Endothelial cell of umbilical vein (primary cell): ENCODE measurements at regions not wholly inside any gene's neighbourhood (a gene's known extent, or its start where the extent isn't known, plus 50 kb on each side); places are given as distances from the start of the nearest gene placed in this dataset.

Experiments used
- BruUV-seq: library from RNA; stranded (reverse); fragments of 400-500 nt; replicated peaks from 2 replicates; lab custom pipeline; 2021; lab: Mats Ljungman, UMichigan
- CTCF ChIA-PET: fragments of 300-600, 350-600 bp; sonication (Branson Sonifier 250); formaldehyde crosslinking; loops from one replicate; lab custom pipeline; 2021; ENCODE audit warnings: antibody characterized with exemption, inconsistent platforms; lab: Charles Lee
- POLR2A ChIA-PET: fragments of 300-600, 350-600 bp; sonication (Branson Sonifier 250); formaldehyde crosslinking; loops from one replicate; lab custom pipeline; 2021; ENCODE audit warnings: antibody characterized with exemption, inconsistent platforms; lab: Charles Lee
- DNase-seq: peaks from one replicate; pipeline ENCODE4 v3.0.0-alpha.2; 2011; ENCODE audit warnings: low read depth, low spot score
- FAIRE-seq: peaks from 2 replicates; lab custom pipeline; 2011; peaks lifted over from hg19 to GRCh38; lab: Jason Lieb, UNC
- H2AFZ ChIP-seq: 2 replicates; pipeline ENCODE4 v1.6.0; 2012; ENCODE audit warnings: low read depth, low read length, control low read depth, inconsistent platforms
- H3K27ac ChIP-seq: 2 replicates; pipeline ENCODE4 v1.5.1; 2011; ENCODE audit warnings: low read depth, mild to moderate bottlenecking, control low read depth, low read length, moderate library complexity; ENCODE audit not compliant: insufficient read depth
- H3K27me3 ChIP-seq, 2 experiments: 2 replicates each; pipeline versions ENCODE4 v1.6.0 to v1.6.1; 2011; ENCODE audit warnings: low read length in 2 of 2, mixed read lengths in 1 of 2; ENCODE audit not compliant: control insufficient read depth in 2 of 2, insufficient read depth in 2 of 2
- H3K36me3 ChIP-seq, 2 experiments: 2 replicates in 1 of 2; 3 replicates in 1 of 2; pipeline ENCODE4 v1.5.1; 2011; ENCODE audit warnings: low read length in 2 of 2, mild to moderate bottlenecking in 1 of 2, moderate library complexity in 1 of 2; ENCODE audit not compliant: control insufficient read depth in 2 of 2, insufficient read depth in 2 of 2; ENCODE audit errors: extremely low read depth in 1 of 2
- H3K4me1 ChIP-seq: 3 replicates; pipeline ENCODE4 v1.5.1; 2011; ENCODE audit warnings: mild to moderate bottlenecking, low read length; ENCODE audit not compliant: control insufficient read depth, insufficient read depth; ENCODE audit errors: extremely low read depth
- H3K4me2 ChIP-seq: 2 replicates; pipeline ENCODE4 v1.6.1; 2011; ENCODE audit warnings: low read length, control low read depth, mixed read lengths; ENCODE audit not compliant: insufficient read depth
- H3K4me3 ChIP-seq, 3 experiments: fragments of 200-600 bp in 1 of 3; sonication (generic), shearing (Covaris generic) in 1 of 3; replicated peaks in 1 of 3; 2 replicates each; pipeline ENCODE4 v1.5.1; 2011 to 2016; ENCODE audit warnings: control low read depth in 3 of 3, low read length in 3 of 3, mild to moderate bottlenecking in 2 of 3, inconsistent platforms in 1 of 3, low read depth in 1 of 3, moderate library complexity in 1 of 3; ENCODE audit not compliant: insufficient read depth in 1 of 3
- H3K79me2 ChIP-seq: 2 replicates; pipeline ENCODE4 v1.6.0; 2012; ENCODE audit warnings: low read length, inconsistent platforms; ENCODE audit not compliant: control insufficient read depth, insufficient read depth
- H3K9ac ChIP-seq: replicated peaks from 2 replicates; pipeline ENCODE3; 2011; ENCODE audit warnings: low read length, control low read depth; ENCODE audit not compliant: insufficient read depth; ENCODE audit errors: extremely low read depth
- H3K9me1 ChIP-seq: replicated peaks from 3 replicates; pipeline ENCODE4 v1.6.0; 2011; ENCODE audit warnings: mild to moderate bottlenecking, low read length; ENCODE audit not compliant: control insufficient read depth, insufficient read depth; ENCODE audit errors: extremely low read depth
- H3K9me3 ChIP-seq: replicated peaks from 2 replicates; pipeline ENCODE4 v1.5.1; 2012; ENCODE audit warnings: low read length, inconsistent platforms; ENCODE audit not compliant: control insufficient read depth, insufficient read depth
- H4K20me1 ChIP-seq: replicated peaks from 2 replicates; pipeline ENCODE3; 2011; ENCODE audit warnings: mild to moderate bottlenecking, low read length; ENCODE audit not compliant: control insufficient read depth, insufficient read depth; ENCODE audit errors: extremely low read depth
- EZH2 ChIP-seq: IDR thresholded peaks from 2 replicates; pipeline ENCODE4 v1.6.1; 2012; ENCODE audit warnings: borderline replicate concordance, low read depth, mild to moderate bottlenecking, moderate library complexity, low read length, inconsistent platforms; ENCODE audit not compliant: severe bottlenecking
- FOS ChIP-seq: IDR thresholded peaks from 2 replicates; pipeline ENCODE4 v1.6.1; 2011; ENCODE audit warnings: mild to moderate bottlenecking, low read length, moderate library complexity, borderline replicate concordance; ENCODE audit not compliant: insufficient read depth
- GATA2 ChIP-seq: IDR thresholded peaks from 2 replicates; pipeline ENCODE4 v1.7.0; 2011; ENCODE audit warnings: low read depth, mild to moderate bottlenecking, moderate library complexity, mixed read lengths, low read length; ENCODE audit not compliant: insufficient read length, insufficient read depth
- JUN ChIP-seq: IDR thresholded peaks from 2 replicates; pipeline ENCODE4 v1.6.1; 2011; ENCODE audit warnings: borderline replicate concordance, low read depth; ENCODE audit not compliant: insufficient read length, insufficient read depth
- MYC ChIP-seq: IDR thresholded peaks from one replicate; pipeline ENCODE4 v1.6.1; 2011; ENCODE audit warnings: mild to moderate bottlenecking, low read depth, low read length
- POLR2A ChIP-seq: IDR thresholded peaks from 2 replicates; pipeline ENCODE4 v1.6.1; 2012; ENCODE audit warnings: low read depth, mild to moderate bottlenecking, control low read depth, low read length
- POLR2AphosphoS5 ChIP-seq: IDR thresholded peaks from 2 replicates; pipeline ENCODE4 v1.6.1; 2012; ENCODE audit warnings: low read depth, mild to moderate bottlenecking, control low read depth, low read length, moderate library complexity; ENCODE audit not compliant: insufficient read depth
- dilution Hi-C: fragments of 300-500 bp; cut with MboI; formaldehyde crosslinking; loops from one replicate; pipeline ENCODE4 v1.15.0; 2019; ENCODE audit warnings: low sequenced_read_pairs; ENCODE audit not compliant: extremely low pct_ligation_motif_present
- intact Hi-C: fragments of 100-400 bp; cut with micrococcal nuclease; formaldehyde crosslinking; loops from one replicate; pipeline ENCODE4 v1.10.0; 2022
- TF ChIP-seq, protein P1 (sequence below), 2 donors: IDR thresholded peaks; 1 replicate in 1 of 2; 2 replicates in 1 of 2; pipeline ENCODE4 v1.5.1; 2011; ENCODE audit warnings: low read length in 2 of 2, mild to moderate bottlenecking in 2 of 2, moderate library complexity in 2 of 2, control low read depth in 1 of 2, inconsistent platforms in 1 of 2, low read depth in 1 of 2; ENCODE audit not compliant: insufficient read depth in 1 of 2; ENCODE audit errors: extremely low read depth in 1 of 2
- TF ChIP-seq, protein P2 (sequence below): IDR thresholded peaks from 2 replicates; pipeline ENCODE4 v1.6.1; 2011; ENCODE audit not compliant: insufficient read depth, insufficient read length

DNA sequence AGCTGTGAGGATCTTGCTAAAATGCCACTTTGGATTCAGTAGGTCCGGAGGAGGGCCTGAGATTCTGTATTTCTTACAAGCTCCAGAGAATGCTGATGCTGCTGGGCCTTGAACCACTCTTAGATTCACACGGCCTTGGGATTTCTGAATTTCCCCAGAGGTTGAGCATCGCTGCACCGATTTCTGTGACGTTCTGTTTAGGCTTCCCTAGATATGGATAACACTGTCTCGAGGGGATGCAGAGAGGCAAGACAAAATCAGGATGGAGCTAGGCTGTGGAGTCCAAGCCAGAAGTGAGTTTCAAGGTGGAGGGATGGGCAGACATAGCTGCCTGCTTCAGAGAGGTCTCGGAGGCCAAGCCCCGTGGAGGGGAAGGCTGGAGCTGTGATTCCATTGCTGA, 415.9 kb upstream of the PROX1 start:
- no peaks in the 10 kb centered on the region for H3K36me3 ChIP-seq
- dilution Hi-C loops (no loop called here), intact Hi-C loops (no loop called here)
- H3K79me2 ChIP-seq = no peaks in the 10 kb centered on the region
- no peaks in the 10 kb centered on the region for H3K9me1 ChIP-seq
- FAIRE-seq (no peak), DNase-seq (no peak)
- no peak overlapping the region for H2AFZ ChIP-seq
- CTCF ChIA-PET = no interaction called here
- H3K4me3 ChIP-seq = no peak overlapping the region
- peaks cover 2 to 6% of the 10 kb centered on the region in 2 experiments for H3K27me3 ChIP-seq
- H3K27ac ChIP-seq = no peak overlapping the region
- TF ChIP-seq, protein P1, sequence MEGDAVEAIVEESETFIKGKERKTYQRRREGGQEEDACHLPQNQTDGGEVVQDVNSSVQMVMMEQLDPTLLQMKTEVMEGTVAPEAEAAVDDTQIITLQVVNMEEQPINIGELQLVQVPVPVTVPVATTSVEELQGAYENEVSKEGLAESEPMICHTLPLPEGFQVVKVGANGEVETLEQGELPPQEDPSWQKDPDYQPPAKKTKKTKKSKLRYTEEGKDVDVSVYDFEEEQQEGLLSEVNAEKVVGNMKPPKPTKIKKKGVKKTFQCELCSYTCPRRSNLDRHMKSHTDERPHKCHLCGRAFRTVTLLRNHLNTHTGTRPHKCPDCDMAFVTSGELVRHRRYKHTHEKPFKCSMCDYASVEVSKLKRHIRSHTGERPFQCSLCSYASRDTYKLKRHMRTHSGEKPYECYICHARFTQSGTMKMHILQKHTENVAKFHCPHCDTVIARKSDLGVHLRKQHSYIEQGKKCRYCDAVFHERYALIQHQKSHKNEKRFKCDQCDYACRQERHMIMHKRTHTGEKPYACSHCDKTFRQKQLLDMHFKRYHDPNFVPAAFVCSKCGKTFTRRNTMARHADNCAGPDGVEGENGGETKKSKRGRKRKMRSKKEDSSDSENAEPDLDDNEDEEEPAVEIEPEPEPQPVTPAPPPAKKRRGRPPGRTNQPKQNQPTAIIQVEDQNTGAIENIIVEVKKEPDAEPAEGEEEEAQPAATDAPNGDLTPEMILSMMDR (IDR thresholded peaks at IDR 0.05; ENCODE audit: extremely low read depth in 1 of 2, insufficient read depth in 1 of 2, low read depth in 1 of 2, low read length in 2 of 2) = no peak
- TF ChIP-seq, protein P2, sequence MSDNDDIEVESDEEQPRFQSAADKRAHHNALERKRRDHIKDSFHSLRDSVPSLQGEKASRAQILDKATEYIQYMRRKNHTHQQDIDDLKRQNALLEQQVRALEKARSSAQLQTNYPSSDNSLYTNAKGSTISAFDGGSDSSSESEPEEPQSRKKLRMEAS = no peak
- TF ChIP-seq MYC (no peak), POLR2AphosphoS5 (no peak), POLR2A (no peak), JUN (no peak), GATA2 (no peak), EZH2 (no peak), FOS (no peak)
- no TSS peak for BruUV-seq
- no peak overlapping the region for H3K9ac ChIP-seq
- POLR2A ChIA-PET = no interaction called here
- H4K20me1 ChIP-seq = no peaks in the 10 kb centered on the region
- H3K9me3 ChIP-seq = no peaks in the 10 kb centered on the region
- no peak overlapping the region for H3K4me2 ChIP-seq
- H3K4me1 ChIP-seq = no peaks in the 10 kb centered on the region
